A673 (cell line): ENCODE measurements at regions not wholly inside any gene's neighbourhood (a gene's known extent, or its start where the extent isn't known, plus 50 kb on each side); places are given as distances from the start of the nearest gene placed in this dataset.

Experiments
- CTCF ChIP-seq: fragments of 300-800, 200-600 bp; sonication (generic); conservative IDR thresholded peaks from 2 replicates; pipeline ENCODE4 v1.5.1; 2017; ENCODE audit warnings: low read depth, mild to moderate bottlenecking, antibody characterized with exemption, low read length, moderate library complexity, mixed read lengths
- EZH2 ChIP-seq: fragments of 200-600 bp; sonication (generic); IDR thresholded peaks from 2 replicates; pipeline ENCODE4 v1.6.1; 2017; ENCODE audit warnings: borderline replicate concordance, low read depth, mild to moderate bottlenecking, mixed read lengths, antibody characterized with exemption, low read length; ENCODE audit not compliant: poor library complexity, severe bottlenecking

GRCh38 chr10:58942724-58943123 lies 233.7 kb upstream of the PHYHIPL start:
- TF ChIP-seq CTCF (no peak), EZH2 (no peak)
